SK-N-SH (cell line): ENCODE measurements at regions not wholly inside any gene's neighbourhood (a gene's known extent, or its start where the extent isn't known, plus 50 kb on each side); places are given as distances from the start of the nearest gene placed in this dataset.

Experiments
- CTCF ChIA-PET: fragments of 300-600, 350-600 bp; formaldehyde crosslinking; extraction: SDS; loops from one replicate; lab custom pipeline; 2021; lab: Yijun Ruan, JAX
- POLR2A ChIA-PET: fragments of 350-600 bp; sonication (Branson Sonifier 250); formaldehyde crosslinking; extraction: SDS; loops from one replicate; lab custom pipeline; 2020; ENCODE audit warnings: antibody characterized with exemption, inconsistent platforms; lab: Yijun Ruan, JAX
- DNase-seq: peaks from one replicate; pipeline ENCODE4 v3.0.0; 2012
- H2AFZ ChIP-seq: fragments of 200-600 bp; sonication (generic); 2 replicates; pipeline ENCODE4 v1.8.1; 2016; ENCODE audit warnings: antibody characterized with exemption, mild to moderate bottlenecking, low read depth
- H3F3A ChIP-seq: fragments of 200-600 bp; sonication (generic); replicated peaks from 2 replicates; pipeline ENCODE3; 2016; ENCODE audit warnings: antibody characterized with exemption, mild to moderate bottlenecking; ENCODE audit not compliant: insufficient read depth
- H3K27ac ChIP-seq, 2 experiments: fragments of 200-500 bp in 1 of 2; fragments of 200-600 bp in 1 of 2; sonication (Bioruptor generic) in 1 of 2; sonication (generic), shearing (Covaris generic) in 1 of 2; 2 replicates each; pipeline versions ENCODE4 v1.5.1 to v1.6.1; 2014 to 2016; ENCODE audit warnings: low read depth in 2 of 2, inconsistent platforms in 1 of 2, low read length in 1 of 2, mild to moderate bottlenecking in 1 of 2, mixed read lengths in 1 of 2
- H3K27me3 ChIP-seq: fragments of 200-600 bp; sonication (generic), shearing (Covaris generic); 2 replicates; pipeline ENCODE4 v1.6.1; 2016; ENCODE audit warnings: mixed run types; ENCODE audit not compliant: insufficient read depth
- H3K36me3 ChIP-seq, 2 experiments: fragments of 200-500 bp in 1 of 2; fragments of 200-600 bp in 1 of 2; sonication (Bioruptor generic) in 1 of 2; sonication (generic) in 1 of 2; replicated peaks in 1 of 2; 2 replicates each; pipeline versions ENCODE3 to v1.5.1; 2014 to 2016; ENCODE audit warnings: low read length in 1 of 2, mild to moderate bottlenecking in 1 of 2; ENCODE audit not compliant: insufficient read depth in 2 of 2, control insufficient read depth in 1 of 2
- H3K4me1 ChIP-seq, 2 experiments: fragments of 200-500 bp in 1 of 2; fragments of 200-600 bp in 1 of 2; sonication (Bioruptor generic) in 1 of 2; sonication (generic), shearing (Covaris generic) in 1 of 2; 2 replicates each; pipeline versions ENCODE4 v1.5.1 to v1.6.1; 2014 to 2016; ENCODE audit warnings: low read depth in 1 of 2, low read length in 1 of 2, mixed run types in 1 of 2; ENCODE audit not compliant: insufficient read depth in 2 of 2, control insufficient read depth in 1 of 2
- H3K4me2 ChIP-seq: fragments of 200-600 bp; sonication (generic), shearing (Covaris generic); 2 replicates; pipeline ENCODE4 v1.6.1; 2017; ENCODE audit warnings: mixed run types
- H3K4me3 ChIP-seq, 2 experiments: fragments of 200-500 bp in 1 of 2; fragments of 200-600 bp in 1 of 2; sonication (Bioruptor generic) in 1 of 2; sonication (generic), shearing (Covaris generic) in 1 of 2; 2 replicates each; pipeline versions ENCODE4 v1.5.1 to v1.8.1; 2014 to 2016; ENCODE audit warnings: low read depth in 2 of 2, inconsistent platforms in 1 of 2, low read length in 1 of 2, mild to moderate bottlenecking in 1 of 2, mixed read lengths in 1 of 2, moderate library complexity in 1 of 2
- H3K79me2 ChIP-seq: fragments of 200-600 bp; sonication (generic); 2 replicates; pipeline ENCODE4 v1.8.1; 2017; ENCODE audit warnings: mild to moderate bottlenecking; ENCODE audit not compliant: insufficient read depth
- H3K9ac ChIP-seq: fragments of 200-600 bp; sonication (generic); 2 replicates; pipeline ENCODE4 v1.6.1; 2017; ENCODE audit warnings: mixed run types
- H3K9me2 ChIP-seq: fragments of 200-600 bp; sonication (generic); 2 replicates; pipeline ENCODE4 v1.6.1; 2017; ENCODE audit warnings: mixed run types
- H3K9me3 ChIP-seq: fragments of 200-600 bp; sonication (generic); 2 replicates; pipeline ENCODE4 v1.6.1; 2017; ENCODE audit warnings: mixed run types, mild to moderate bottlenecking, moderate library complexity
- H4K20me1 ChIP-seq: fragments of 200-600 bp; sonication (generic); 2 replicates; pipeline ENCODE4 v1.6.1; 2017; ENCODE audit warnings: mild to moderate bottlenecking, mixed run types; ENCODE audit not compliant: insufficient read depth
- CTCF ChIP-seq: fragments of 200-600 bp; sonication (generic); IDR thresholded peaks from 2 replicates; pipeline ENCODE4 v1.6.1; 2017; ENCODE audit warnings: antibody characterized with exemption, mild to moderate bottlenecking, moderate library complexity
- ELF1 ChIP-seq: IDR thresholded peaks from 2 replicates; pipeline ENCODE4 v1.4.0; 2012
- EZH2phosphoT487 ChIP-seq: fragments of 200-600 bp; sonication (generic); IDR thresholded peaks from 2 replicates; pipeline ENCODE4 v1.6.1; 2017; ENCODE audit warnings: low read depth, mixed run types, mild to moderate bottlenecking, antibody characterized with exemption, moderate library complexity, borderline replicate concordance
- FOSL2 ChIP-seq: IDR thresholded peaks from 2 replicates; pipeline ENCODE4 v1.4.0; 2012; ENCODE audit warnings: low read depth, mild to moderate bottlenecking, moderate library complexity, borderline replicate concordance
- JUND ChIP-seq: IDR thresholded peaks from 2 replicates; pipeline ENCODE4 v1.4.0; 2012
- MAX ChIP-seq: IDR thresholded peaks from 2 replicates; pipeline ENCODE4 v1.4.0; 2012; ENCODE audit warnings: low read depth
- MEF2A ChIP-seq: IDR thresholded peaks from 2 replicates; pipeline ENCODE4 v1.4.0; 2012; ENCODE audit warnings: low read depth, borderline replicate concordance
- POLR2AphosphoS5 ChIP-seq: IDR thresholded peaks from 2 replicates; pipeline ENCODE4 v1.6.1; 2012; ENCODE audit warnings: low read depth, low read length
- RAD21 ChIP-seq: IDR thresholded peaks from 2 replicates; pipeline ENCODE4 v1.6.1; 2012; ENCODE audit warnings: mild to moderate bottlenecking, low read length
- RFX5 ChIP-seq: IDR thresholded peaks from 2 replicates; pipeline ENCODE4 v1.6.1; 2012; ENCODE audit warnings: mild to moderate bottlenecking, improper control_type of control experiment, low read length
- RXRA ChIP-seq: IDR thresholded peaks from 2 replicates; pipeline ENCODE4 v1.4.0; 2012; ENCODE audit warnings: low read depth, mild to moderate bottlenecking, borderline replicate concordance
- SIN3A ChIP-seq: IDR thresholded peaks from 2 replicates; pipeline ENCODE4 v1.6.1; 2012; ENCODE audit warnings: low read depth, mild to moderate bottlenecking, low read length, moderate library complexity, borderline replicate concordance
- SMC3 ChIP-seq: IDR thresholded peaks from 2 replicates; pipeline ENCODE4 v1.6.1; 2012; ENCODE audit warnings: low read depth, low read length, improper control_type of control experiment
- WGBS: methylation state at CpG from one replicate; pipeline ENCODE4 v1.1.6; 2017; ENCODE audit warnings: low lambda C conversion rate; 5-methylcytosine and 5-hydroxymethylcytosine counted together

- 0% methylated on average over 2 of the region's 10 CpGs for WGBS
- Histone ChIP-seq H3K36me3 (no peaks in the 10 kb centered on the region), H3F3A (no peaks in the 10 kb centered on the region), H3K79me2 (no peaks in the 10 kb centered on the region), H3K4me1 (no peaks in the 10 kb centered on the region), H3K9me3 (no peaks in the 10 kb centered on the region), H4K20me1 (no peaks in the 10 kb centered on the region), H3K27me3 (no peaks in the 10 kb centered on the region), H3K27ac (no peak overlapping the region), H3K4me2 (no peak overlapping the region), H3K9ac (no peak overlapping the region), H3K4me3 (no peak overlapping the region), H3K9me2 (no peaks in the 10 kb centered on the region), H2AFZ (no peak overlapping the region)
- DNase-seq, result no peak
- CTCF ChIA-PET, result no interaction called here
- POLR2A ChIA-PET, result no interaction called here
- no peak for TF ChIP-seq JUND
- no peak for TF ChIP-seq RFX5
- no peak for TF ChIP-seq FOSL2
- TF ChIP-seq RXRA, result no peak
- TF ChIP-seq MEF2A, result no peak
- TF ChIP-seq MAX, result no peak
Measured at GRCh38 chrX:63932907-63933306, 147.9 kb upstream of the ARHGEF9 start.

GRCh38 chrX:63932006-63932405 is 147.0 kb upstream of the ARHGEF9 start:
- H3K4me2 ChIP-seq, result no peak overlapping the region
- H3K4me1 ChIP-seq, result no peaks in the 10 kb centered on the region
- H4K20me1 ChIP-seq, result no peaks in the 10 kb centered on the region
- H3K27ac ChIP-seq, result no peak overlapping the region
- DNase-seq, result no peak
- no peak overlapping the region for H3K9ac ChIP-seq
- no peak overlapping the region for H3K4me3 ChIP-seq
- POLR2A ChIA-PET, result no interaction called here
- no peak overlapping the region for H2AFZ ChIP-seq
- TF ChIP-seq ELF1 (no peak), CTCF (no peak), MEF2A (no peak), RFX5 (no peak), SMC3 (no peak), RXRA (no peak), SIN3A (no peak)
- no peaks in the 10 kb centered on the region for H3K9me3 ChIP-seq
- H3K27me3 ChIP-seq, result no peaks in the 10 kb centered on the region
- 7% methylated on average over 3 of the region's 3 CpGs for WGBS
- H3F3A ChIP-seq, result no peaks in the 10 kb centered on the region
- H3K79me2 ChIP-seq, result no peaks in the 10 kb centered on the region
- no peaks in the 10 kb centered on the region for H3K9me2 ChIP-seq
- H3K36me3 ChIP-seq, result no peaks in the 10 kb centered on the region
- CTCF ChIA-PET, result interaction anchor here (0.8 to 1.0 kb wide), 3 partner anchors 9 to 36 kb away, joined by 3 read pairs; no protein-coding TSS in a partner anchor

GRCh38 chrX:63930140-63930539 is 145.1 kb upstream of the ARHGEF9 start:
- Histone ChIP-seq H3F3A (no peaks in the 10 kb centered on the region), H3K9me3 (no peaks in the 10 kb centered on the region)
- 1% methylated on average over 4 of the region's 4 CpGs for WGBS
- no peak for TF ChIP-seq ELF1
- peak; percentile 39 for TF ChIP-seq CTCF
- TF ChIP-seq POLR2AphosphoS5, result no peak
- peak; percentile 43 for TF ChIP-seq RAD21
- no peak for TF ChIP-seq EZH2phosphoT487
- TF ChIP-seq, all 33 proteins: peak for 2
- H3K79me2 ChIP-seq, result no peaks in the 10 kb centered on the region
- H3K27ac ChIP-seq, result no peak overlapping the region
- no peaks in the 10 kb centered on the region for H3K9me2 ChIP-seq
- no peak overlapping the region for H2AFZ ChIP-seq
- peak; percentile 2 for DNase-seq
- H3K4me2 ChIP-seq, result no peak overlapping the region
- H3K36me3 ChIP-seq, result no peaks in the 10 kb centered on the region
- H4K20me1 ChIP-seq, result no peaks in the 10 kb centered on the region
- ChIA-PET POLR2A (no interaction called here), CTCF (interaction anchor here (0.6 to 1.2 kb wide), 3 partner anchors 9 to 1519 kb away, joined by 3 read pairs; no protein-coding TSS in a partner anchor)
- H3K4me1 ChIP-seq, result no peaks in the 10 kb centered on the region
- H3K4me3 ChIP-seq, result no peak overlapping the region
- no peaks in the 10 kb centered on the region for H3K27me3 ChIP-seq
- no peak overlapping the region for H3K9ac ChIP-seq
